NB4 (cell line): ENCODE measurements at regions not wholly inside any gene's neighbourhood (a gene's known extent, or its start where the extent isn't known, plus 50 kb on each side); places are given as distances from the start of the nearest gene placed in this dataset.

ENCODE experiments used
- CTCF ChIP-seq: IDR thresholded peaks from one replicate; pipeline ENCODE4 v1.5.1; 2012; ENCODE audit warnings: low read depth, low read length
- MYC ChIP-seq: IDR thresholded peaks from 2 replicates; pipeline ENCODE4 v1.6.1; 2011; ENCODE audit warnings: low read depth, low read length
- POLR2A ChIP-seq: IDR thresholded peaks from 2 replicates; pipeline ENCODE4 v1.6.1; 2011; ENCODE audit warnings: mild to moderate bottlenecking; ENCODE audit not compliant: insufficient read length; ENCODE audit errors: extremely low read depth

DNA sequence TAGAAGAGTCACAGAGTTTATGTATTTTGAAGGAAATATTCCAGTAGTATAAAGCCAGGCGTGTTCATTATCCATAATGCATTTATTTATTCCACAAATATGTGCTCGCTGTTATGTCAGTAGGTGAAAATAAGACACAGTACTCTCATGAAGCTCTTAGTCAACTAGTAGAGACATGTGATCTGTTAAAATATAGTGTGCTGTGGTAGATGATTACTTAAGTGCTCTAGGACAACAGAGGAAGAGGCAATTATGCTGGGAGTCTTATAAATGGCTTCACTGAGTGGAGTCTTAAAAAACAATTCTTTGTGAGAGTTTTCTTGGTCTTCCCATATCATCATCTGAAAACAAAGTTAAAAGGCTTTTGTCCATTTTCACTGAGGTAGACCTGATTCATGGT, 457.3 kb downstream of the XIRP2 start:
- TF ChIP-seq CTCF (no peak), POLR2A (no peak), MYC (no peak)
